Keratinocyte (primary cell): ENCODE measurements at regions not wholly inside any gene's neighbourhood (a gene's known extent, or its start where the extent isn't known, plus 50 kb on each side); places are given as distances from the start of the nearest gene placed in this dataset.

Source experiments
- DNase-seq: peaks from one replicate; pipeline ENCODE4 v3.0.0-alpha.2; 2011; ENCODE audit warnings: low read depth, missing footprints, low spot score
- FAIRE-seq: peaks from 2 replicates; lab custom pipeline; 2011; peaks lifted over from hg19 to GRCh38; lab: Jason Lieb, UNC
- H2AFZ ChIP-seq: 2 replicates; pipeline ENCODE4 v1.6.0; 2012; ENCODE audit warnings: low read length, control low read depth, inconsistent platforms; ENCODE audit not compliant: control insufficient read depth
- H3K27ac ChIP-seq: 2 replicates; pipeline ENCODE4 v1.5.1; 2011; ENCODE audit warnings: low read length; ENCODE audit not compliant: control insufficient read depth, insufficient read depth
- H3K27me3 ChIP-seq: 3 replicates; pipeline ENCODE4 v1.6.0; 2011; ENCODE audit warnings: low read length; ENCODE audit not compliant: control insufficient read depth, insufficient read depth; ENCODE audit errors: extremely low read depth
- H3K36me3 ChIP-seq, 2 experiments: 2 replicates in 1 of 2; 3 replicates in 1 of 2; pipeline ENCODE4 v1.5.1; 2011; ENCODE audit warnings: low read length in 2 of 2, mild to moderate bottlenecking in 1 of 2; ENCODE audit not compliant: control insufficient read depth in 2 of 2, insufficient read depth in 2 of 2; ENCODE audit errors: extremely low read depth in 1 of 2
- H3K4me1 ChIP-seq: 3 replicates; pipeline ENCODE4 v1.5.1; 2011; ENCODE audit warnings: low read length; ENCODE audit not compliant: control insufficient read depth, insufficient read depth; ENCODE audit errors: extremely low read depth
- H3K4me2 ChIP-seq: 3 replicates; pipeline ENCODE4 v1.6.0; 2011; ENCODE audit warnings: low read depth, low read length; ENCODE audit not compliant: control insufficient read depth, insufficient read depth; ENCODE audit errors: extremely low read depth
- H3K4me3 ChIP-seq, 3 experiments: fragments of 200-600 bp in 1 of 3; sonication (generic) in 1 of 3; 2 replicates in 2 of 3; 3 replicates in 1 of 3; pipeline ENCODE4 v1.5.1; 2011 to 2016; ENCODE audit warnings: low read length in 3 of 3, mild to moderate bottlenecking in 3 of 3, control low read depth in 2 of 3, inconsistent platforms in 1 of 3, low read depth in 1 of 3, mixed read lengths in 1 of 3, mixed run types in 1 of 3, moderate library complexity in 1 of 3; ENCODE audit not compliant: control insufficient read depth in 2 of 3, insufficient read depth in 2 of 3; ENCODE audit errors: extremely low read depth in 1 of 3
- H3K79me2 ChIP-seq: 2 replicates; pipeline ENCODE4 v1.6.0; 2012; ENCODE audit warnings: low read length; ENCODE audit not compliant: control insufficient read depth, insufficient read depth
- H3K9ac ChIP-seq: 3 replicates; pipeline ENCODE4 v1.6.0; 2011; ENCODE audit warnings: low read length; ENCODE audit not compliant: control insufficient read depth, insufficient read depth; ENCODE audit errors: extremely low read depth
- H3K9me1 ChIP-seq: 3 replicates; pipeline ENCODE4 v1.6.0; 2011; ENCODE audit warnings: low read length; ENCODE audit not compliant: control insufficient read depth, insufficient read depth; ENCODE audit errors: extremely low read depth
- H3K9me3 ChIP-seq: 2 replicates; pipeline ENCODE4 v1.5.1; 2012; ENCODE audit warnings: low read depth, low read length; ENCODE audit not compliant: control insufficient read depth
- H4K20me1 ChIP-seq: 3 replicates; pipeline ENCODE4 v1.6.0; 2011; ENCODE audit warnings: low read length; ENCODE audit not compliant: control insufficient read depth, insufficient read depth; ENCODE audit errors: extremely low read depth
- CTCF ChIP-seq, 3 experiments: IDR thresholded peaks in 1 of 3; conservative IDR thresholded peaks in 1 of 3; optimal IDR thresholded peaks in 1 of 3; 2 replicates in 2 of 3; 3 replicates in 1 of 3; pipeline versions ENCODE3 to v1.5.1; 2011; ENCODE audit warnings: low read length in 3 of 3, mild to moderate bottlenecking in 3 of 3, moderate library complexity in 2 of 3, control low read depth in 1 of 3, inconsistent platforms in 1 of 3; ENCODE audit not compliant: insufficient read depth in 2 of 3; ENCODE audit errors: extremely low read depth in 1 of 3
- EZH2 ChIP-seq: IDR thresholded peaks from one replicate; pipeline ENCODE4 v1.6.1; 2012; ENCODE audit warnings: inconsistent platforms, mild to moderate bottlenecking, low read length, moderate library complexity
- dilution Hi-C: fragments of 300-500 bp; cut with MboI; formaldehyde crosslinking; loops from one replicate; pipeline ENCODE4 v1.7.0; 2020; ENCODE audit warnings: low sequenced_read_pairs; ENCODE audit not compliant: extremely low pct_ligation_motif_present

- no peak overlapping the region for H3K9ac ChIP-seq
- DNase-seq, result no peak
- H3K27ac ChIP-seq, result no peak overlapping the region
- no peak for FAIRE-seq
- H3K4me2 ChIP-seq, result no peak overlapping the region
- H3K9me1 ChIP-seq, result no peaks in the 10 kb centered on the region
- no peaks in the 10 kb centered on the region for H4K20me1 ChIP-seq
- dilution Hi-C loops, result no loop called here
- no peaks in the 10 kb centered on the region for H3K79me2 ChIP-seq
- TF ChIP-seq EZH2 (no peak), CTCF (optimal IDR thresholded peaks at IDR 0.05 in 1 of 3, IDR thresholded peaks at IDR 0.05 in 1 of 3, conservative IDR thresholded peaks at IDR 0.05 in 1 of 3; ENCODE audit: extremely low read depth in 1 of 3, insufficient read depth in 2 of 3, low read length in 3 of 3) (no peak)
- no peaks in the 10 kb centered on the region for H3K9me3 ChIP-seq
- no peaks in the 10 kb centered on the region for H3K4me1 ChIP-seq
- H2AFZ ChIP-seq, result no peak overlapping the region
- no peaks in the 10 kb centered on the region for H3K27me3 ChIP-seq
- no peaks in the 10 kb centered on the region for H3K36me3 ChIP-seq
- no peak overlapping the region for H3K4me3 ChIP-seq
These were observed 276.7 kb upstream of the PPARGC1A start for GRCh38 chr4:24166501-24166900.

DNA sequence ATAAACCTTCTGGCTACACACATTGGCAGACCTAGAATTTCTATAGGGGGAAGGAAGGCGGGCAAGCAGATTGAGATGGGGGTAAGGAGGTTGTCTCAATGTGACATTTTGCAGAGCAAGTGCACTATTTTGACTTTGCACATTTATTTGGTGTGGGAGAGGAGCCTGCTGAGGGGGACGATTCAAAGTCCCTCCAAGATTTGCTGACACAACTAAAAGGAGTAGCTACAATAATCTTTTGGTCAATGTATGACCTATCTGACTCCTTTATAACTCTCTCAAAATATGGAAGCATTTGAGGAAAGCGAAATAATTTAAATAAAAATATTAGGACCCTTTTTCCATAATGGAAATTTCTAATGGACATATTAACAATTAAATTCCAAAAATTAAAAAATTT lies 274.9 kb upstream of the PPARGC1A start:
- Histone ChIP-seq H3K36me3 (no peaks in the 10 kb centered on the region), H3K9me1 (no peaks in the 10 kb centered on the region), H3K9ac (no peak overlapping the region), H3K79me2 (no peaks in the 10 kb centered on the region), H3K27me3 (no peaks in the 10 kb centered on the region), H3K9me3 (no peaks in the 10 kb centered on the region), H3K27ac (no peak overlapping the region), H3K4me3 (no peak overlapping the region), H3K4me1 (no peaks in the 10 kb centered on the region), H4K20me1 (no peaks in the 10 kb centered on the region), H2AFZ (no peak overlapping the region), H3K4me2 (no peak overlapping the region)
- TF ChIP-seq EZH2, result no peak
- TF ChIP-seq CTCF (optimal IDR thresholded peaks at IDR 0.05 in 1 of 3, IDR thresholded peaks at IDR 0.05 in 1 of 3, conservative IDR thresholded peaks at IDR 0.05 in 1 of 3; ENCODE audit: extremely low read depth in 1 of 3, insufficient read depth in 2 of 3, low read length in 3 of 3), result no peak
- DNase-seq (no peak), FAIRE-seq (no peak)
- dilution Hi-C loops, result no loop called here
